Posterior cingulate gyrus (tissue), 11 donors: ENCODE measurements at regions not wholly inside any gene's neighbourhood (a gene's known extent, or its start where the extent isn't known, plus 50 kb on each side); places are given as distances from the start of the nearest gene placed in this dataset.

Source experiments
- DNase-seq, 10 donors: peaks; one replicate each; pipeline versions ENCODE4 v3.0.0 to v3.0.0-alpha.2; 2020 to 2021; ENCODE audit warnings: mixed read lengths in 3 of 10
- intact Hi-C: fragments of 100-400 bp; cut with DNase I; formaldehyde crosslinking; loops from one replicate; pipeline ENCODE4 v1.15.1; 2023

DNA sequence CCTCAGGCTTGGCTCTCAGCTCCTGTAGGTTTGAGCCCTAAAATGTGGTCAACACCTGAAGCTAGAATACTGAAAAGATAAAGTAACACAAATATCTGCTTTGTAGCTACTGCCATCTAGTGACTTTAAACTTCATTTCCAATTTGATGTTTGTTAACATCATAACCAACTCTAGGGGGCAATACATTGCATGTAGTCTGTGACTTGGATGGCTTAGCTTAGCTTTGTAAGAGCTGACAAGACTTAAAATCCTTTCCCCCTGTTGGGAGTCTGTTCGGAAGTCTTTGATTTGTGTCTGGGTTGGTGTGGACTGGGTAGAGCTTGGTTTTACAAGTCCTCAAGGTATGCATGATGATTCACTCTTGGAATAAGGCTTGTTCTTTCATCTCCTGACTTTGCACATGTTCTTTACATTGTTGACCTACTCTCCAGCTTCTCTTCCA, 51.7 kb downstream of the SCN11A start:
- intact Hi-C loops = no loop called here
- no peak for DNase-seq

DNA sequence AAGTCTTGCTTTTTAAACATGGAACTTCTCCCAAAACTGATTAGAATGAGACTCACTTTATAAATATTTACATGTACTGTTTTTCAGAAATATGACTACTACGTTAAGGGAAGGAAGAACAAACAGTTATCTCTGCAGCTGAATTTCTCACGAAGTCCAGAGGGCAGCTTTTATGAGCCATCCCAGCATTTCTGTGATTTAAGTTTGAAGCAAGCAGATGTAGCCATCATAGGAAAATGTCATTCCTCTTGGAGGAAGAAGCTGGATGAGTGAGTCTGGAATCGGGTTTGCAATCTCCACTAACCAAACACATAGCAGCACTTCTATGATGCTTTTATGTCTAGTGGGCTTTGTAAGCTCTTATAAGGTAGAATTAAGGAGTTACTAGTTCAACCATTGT, 53.7 kb downstream of the SCN11A start:
- intact Hi-C loops = no loop called here
- DNase-seq = no peak

DNA sequence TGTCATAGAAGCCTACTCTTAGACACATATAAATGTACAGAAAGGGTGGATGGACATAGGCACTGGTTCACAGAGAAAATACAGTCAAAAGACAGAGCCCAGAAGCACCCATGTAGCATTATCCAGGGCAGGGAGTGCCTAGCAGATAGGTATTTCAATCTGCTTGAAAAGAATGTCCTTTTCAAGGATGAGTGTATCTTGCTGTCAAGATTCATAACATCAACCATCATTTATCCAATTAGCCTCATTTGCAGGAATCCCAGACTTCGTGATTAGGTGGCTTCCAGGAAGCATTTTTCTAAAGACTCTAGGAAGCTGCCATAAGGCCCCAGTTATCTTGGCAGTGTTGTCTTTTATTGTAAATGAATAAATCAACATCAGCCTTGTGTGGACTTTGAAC, 55.6 kb downstream of the SCN11A start:
- no peak for DNase-seq
- intact Hi-C loops = no loop called here

DNA sequence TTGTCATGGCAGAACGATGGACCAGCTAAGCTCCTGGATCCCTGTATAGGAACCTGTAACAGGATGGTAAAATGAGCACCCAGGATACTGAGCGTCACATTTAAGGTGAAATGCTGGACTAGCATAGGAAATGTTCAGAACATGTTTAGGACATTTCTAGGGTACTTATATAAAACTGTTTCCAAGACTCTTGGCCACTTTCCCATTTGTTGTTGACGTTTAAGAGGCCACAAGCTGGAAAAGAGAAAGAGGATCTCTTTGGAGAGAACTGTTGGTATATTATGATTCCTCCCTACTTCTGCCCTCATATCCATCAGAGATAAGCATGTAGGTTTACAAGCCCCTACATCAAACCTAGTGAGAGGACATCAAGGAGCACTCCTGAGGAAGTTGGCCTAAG, 57.5 kb downstream of the SCN11A start:
- intact Hi-C loops = no loop called here
- DNase-seq = no peak

DNA sequence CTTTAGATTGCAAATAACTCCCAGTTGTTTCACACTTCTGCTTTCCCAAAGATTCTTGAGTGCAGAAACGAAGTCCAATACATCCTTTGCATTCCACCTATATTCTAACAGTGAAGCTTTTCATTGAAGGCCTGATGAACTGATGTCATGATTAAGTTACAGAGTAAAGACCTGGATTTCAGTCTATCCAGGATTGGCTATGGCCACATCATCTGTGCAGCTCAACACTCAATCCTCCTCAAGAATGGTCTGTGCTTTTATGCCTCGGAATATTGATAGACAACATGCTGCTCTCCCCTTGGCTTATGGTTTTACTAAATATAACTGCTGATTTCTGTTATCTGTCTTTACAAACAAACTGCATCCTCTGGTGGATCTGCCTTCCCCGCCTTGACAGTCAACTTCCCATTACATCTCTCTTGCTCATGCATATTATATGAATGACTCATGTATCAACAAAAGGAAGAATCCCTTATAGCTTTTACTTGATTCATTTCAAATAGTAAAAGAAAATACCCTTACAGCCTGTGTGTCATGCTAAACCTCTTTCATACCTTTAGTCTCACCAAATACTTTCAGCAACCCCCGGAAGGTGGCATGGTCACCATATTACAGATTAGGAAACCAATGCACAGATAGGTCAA, 59.5 kb downstream of the SCN11A start:
- intact Hi-C loops = no loop called here
- DNase-seq = no peak

DNA sequence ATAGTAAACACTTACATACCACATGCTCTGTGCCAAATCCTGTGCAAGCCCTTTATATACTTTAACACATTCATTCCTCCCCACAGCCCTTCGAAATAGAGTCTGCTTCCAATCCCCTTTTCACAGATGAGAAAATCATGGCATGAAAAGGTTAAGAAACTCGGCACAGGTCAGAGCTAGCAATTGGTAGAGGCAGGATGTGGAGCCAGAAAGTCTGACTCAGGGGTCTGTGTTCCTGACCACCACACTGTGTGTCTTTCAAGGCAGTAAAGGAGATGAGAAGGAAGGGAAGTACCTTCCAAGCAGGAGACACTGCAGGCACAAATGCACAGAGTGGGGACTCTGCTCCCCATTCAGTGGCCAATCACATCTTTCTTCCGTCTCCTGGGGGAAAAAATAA, 61.1 kb downstream of the SCN11A start:
- intact Hi-C loops = no loop called here
- DNase-seq = no peak

DNA sequence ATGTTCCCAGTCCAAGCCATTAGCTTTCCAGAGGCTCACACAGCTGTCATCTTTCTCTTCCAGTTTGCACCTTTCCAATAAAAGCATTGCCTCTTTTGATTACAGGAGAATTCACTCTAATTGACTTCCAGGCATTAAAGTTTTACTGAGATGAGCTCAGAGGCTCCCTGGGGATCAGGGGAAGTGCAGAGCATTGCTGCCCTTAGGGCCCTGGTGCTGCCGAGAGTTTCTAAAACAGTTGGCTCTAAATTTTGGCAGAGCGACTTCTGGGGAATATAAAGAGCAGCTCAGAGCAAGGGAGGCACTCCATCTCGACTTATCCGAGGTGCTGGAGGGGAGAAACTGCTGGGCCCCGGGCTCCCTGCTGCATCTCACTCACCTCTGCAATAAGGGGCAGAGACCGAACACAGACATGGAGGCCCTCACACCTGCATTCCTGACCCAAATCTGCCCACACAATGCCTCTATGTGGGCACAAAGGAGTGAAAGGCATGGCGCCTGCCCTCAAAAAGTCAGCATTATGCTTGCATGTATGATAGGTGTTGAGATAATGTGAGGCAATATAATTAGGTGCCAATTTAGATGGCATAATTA, 61.7 kb downstream of the SCN11A start:
- intact Hi-C loops = no loop called here
- DNase-seq = no peak

DNA sequence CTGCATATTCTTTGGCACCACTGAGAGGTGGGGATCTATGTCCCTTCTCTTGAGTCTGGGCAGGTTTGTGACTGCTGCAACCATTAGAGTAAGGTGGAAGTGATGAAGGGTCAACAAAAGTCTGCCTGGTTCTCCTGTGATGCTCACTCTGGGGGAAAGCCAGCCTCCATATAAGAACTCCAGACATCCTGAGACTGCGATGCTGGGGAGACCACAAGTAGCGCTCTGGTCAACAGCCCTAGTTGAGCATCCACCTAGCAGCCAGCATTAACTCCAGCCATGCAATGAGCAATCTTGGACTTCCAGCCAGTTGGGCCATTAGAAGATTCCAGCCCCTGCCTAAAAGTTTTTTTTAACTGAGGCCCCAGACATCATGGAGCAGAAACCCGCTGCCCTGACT, 62.8 kb downstream of the SCN11A start:
- DNase-seq = no peak
- intact Hi-C loops = no loop called here

DNA sequence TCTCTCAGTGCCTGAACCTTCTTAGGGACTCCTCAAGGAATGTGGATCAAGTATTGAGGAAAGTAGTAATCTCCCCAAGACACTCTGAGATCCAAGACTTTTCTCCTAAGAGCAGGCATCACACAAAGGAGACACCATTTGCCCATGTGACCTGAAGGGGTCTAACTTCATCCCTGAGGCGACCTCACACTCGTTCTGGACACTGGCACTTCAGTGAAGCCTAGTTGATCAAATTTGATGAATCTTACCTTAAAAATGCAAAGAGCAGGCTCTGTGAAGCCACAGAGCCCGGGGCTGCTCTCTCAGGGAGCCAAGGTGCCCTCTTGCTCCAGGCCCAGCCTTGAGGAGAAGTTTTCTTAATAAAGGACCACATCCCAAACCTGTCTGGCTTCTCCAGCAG, 64.3 kb downstream of the SCN11A start:
- intact Hi-C loops = no loop called here

DNA sequence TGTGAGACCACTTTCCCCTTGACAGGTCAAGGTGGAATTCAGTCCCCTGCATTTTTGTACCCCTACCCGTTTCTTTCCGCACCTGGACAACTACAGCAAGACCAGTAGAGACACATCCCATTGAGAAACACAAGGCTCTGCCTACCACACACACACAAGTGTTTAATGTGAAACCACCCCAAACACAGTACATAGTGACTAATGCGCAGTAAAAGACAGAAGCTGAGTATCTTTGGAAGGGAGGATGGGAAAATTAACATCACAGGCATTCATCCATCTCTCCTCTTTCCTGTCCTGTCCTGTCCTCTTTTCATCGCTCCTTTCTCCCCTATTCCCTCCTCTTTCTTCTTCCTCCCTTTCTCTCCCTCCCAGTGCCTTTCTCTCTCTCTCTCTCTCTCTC, 64.8 kb downstream of the SCN11A start:
- no peak for DNase-seq
- intact Hi-C loops = no loop called here

More for the DNA sequence above, 64.3 kb downstream of the SCN11A start:
- DNase-seq = no peak

DNA sequence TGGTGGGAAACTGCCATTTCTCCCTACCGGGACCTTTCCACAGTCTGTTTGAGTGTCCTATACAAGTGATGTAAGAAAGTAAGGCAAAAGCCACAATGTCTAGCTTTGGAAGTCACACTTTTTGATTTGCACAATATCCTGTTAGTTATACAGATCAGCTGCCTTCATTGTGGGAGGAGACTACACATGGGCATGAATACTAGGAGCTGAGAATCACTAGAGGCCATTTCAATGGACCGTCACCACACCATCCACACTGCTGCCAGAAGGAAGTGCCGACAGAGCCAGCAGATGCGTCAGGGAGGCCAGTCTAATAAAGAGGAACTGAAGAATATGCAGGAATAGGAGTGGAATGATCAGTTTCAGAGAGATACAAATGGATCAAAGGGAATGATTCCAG, 65.8 kb downstream of the SCN11A start:
- no peak for DNase-seq
- intact Hi-C loops = no loop called here

DNA sequence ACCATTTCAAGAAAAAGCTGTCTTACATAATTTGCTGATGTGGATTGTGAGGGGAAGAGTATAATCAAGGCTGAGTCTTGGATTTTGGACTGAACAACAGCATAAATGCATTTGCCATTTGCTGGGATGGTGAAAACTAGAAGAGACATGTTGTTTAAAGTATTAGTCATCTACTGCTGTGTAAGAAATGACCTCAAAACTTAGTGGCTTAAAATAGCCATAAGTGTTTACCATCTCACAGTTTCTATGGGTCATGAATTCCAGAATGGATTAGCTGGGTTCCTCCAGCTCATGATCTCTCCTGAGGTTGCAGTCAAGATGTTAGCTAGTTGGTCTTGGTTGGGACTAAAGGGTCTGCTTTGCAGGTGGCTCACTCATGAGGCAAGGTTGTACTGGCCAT, 66.2 kb downstream of the SCN11A start:
- intact Hi-C loops = no loop called here

DNA sequence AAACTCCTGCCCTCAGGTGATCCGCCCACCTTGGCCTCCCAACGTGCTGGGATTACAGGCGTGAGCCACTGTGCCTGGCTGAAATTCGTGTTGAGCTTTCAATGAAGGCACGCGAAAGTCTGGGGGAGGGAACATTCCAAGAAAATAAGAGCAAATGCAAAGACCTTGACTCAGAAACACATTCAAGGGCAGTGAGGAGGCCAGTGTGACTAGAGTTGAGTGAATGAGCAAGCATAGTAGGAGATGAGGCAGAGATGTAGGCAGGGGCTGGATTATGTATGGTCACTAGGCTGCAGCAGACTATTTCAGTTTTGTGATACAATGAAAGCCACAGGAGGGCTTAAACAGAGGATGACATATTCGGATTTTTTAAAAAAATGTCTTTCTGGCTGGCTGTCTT, 67.0 kb downstream of the SCN11A start:
- no peak for DNase-seq
- intact Hi-C loops = no loop called here

More for the DNA sequence above, 66.2 kb downstream of the SCN11A start:
- DNase-seq = no peak

DNA sequence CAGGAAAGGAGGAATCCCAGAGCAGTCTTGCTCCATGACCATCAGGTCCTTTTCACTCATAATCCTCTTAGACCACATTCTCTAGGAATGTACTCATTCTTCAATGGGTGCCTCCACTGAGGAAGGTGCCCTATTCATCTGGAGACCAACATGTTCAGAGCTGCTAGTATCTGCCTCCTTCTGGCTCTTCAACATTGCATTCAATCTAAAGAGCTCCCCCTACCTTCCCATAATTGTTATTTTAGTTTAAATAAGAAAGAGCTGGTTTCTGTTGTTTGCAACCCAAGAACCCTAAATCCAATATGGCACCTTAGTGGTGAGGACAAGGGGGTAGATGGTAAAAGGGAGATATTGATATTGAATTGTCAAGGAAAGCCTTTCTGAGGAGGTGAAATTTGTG, 67.6 kb downstream of the SCN11A start:
- intact Hi-C loops = no loop called here
- no peak for DNase-seq

DNA sequence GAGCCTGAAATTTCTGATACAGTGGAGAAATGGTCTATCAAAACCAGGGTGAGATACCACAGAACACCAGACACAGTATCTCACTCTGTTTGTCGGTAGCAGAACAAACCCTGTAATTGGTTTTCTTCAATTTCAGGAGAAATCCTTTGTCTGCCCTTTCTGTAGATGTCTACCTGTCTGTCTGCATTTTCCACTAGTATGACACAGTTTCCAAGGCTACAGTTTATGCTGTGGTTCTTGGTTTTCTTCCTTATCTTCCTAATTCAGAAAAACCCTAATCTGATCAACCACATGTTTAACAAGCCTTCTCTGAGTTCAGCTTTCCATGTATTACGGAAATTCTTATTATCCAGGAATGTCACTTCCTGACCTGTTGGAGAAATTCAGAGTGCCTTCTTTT, 70.8 kb downstream of the SCN11A start:
- intact Hi-C loops = no loop called here
- no peak for DNase-seq

DNA sequence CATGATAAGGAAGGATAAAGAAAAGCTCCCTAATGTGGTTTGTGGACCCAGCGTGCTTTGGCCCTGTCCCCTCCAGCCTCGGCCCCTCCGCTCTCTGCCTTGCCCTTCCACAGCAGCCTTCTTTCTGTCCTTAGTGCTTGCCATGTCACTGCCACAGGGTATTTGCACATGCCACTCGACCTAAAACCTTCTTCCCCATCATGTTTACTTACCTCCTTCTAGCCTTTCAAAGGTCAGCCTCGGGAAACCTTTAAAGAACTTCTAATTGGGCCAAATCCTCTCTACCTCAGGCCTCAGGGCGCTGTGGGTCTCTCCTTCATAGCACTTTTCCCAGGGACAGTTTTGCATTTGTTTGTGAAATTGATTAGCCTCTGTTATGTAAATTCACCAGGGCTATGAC, 73.0 kb downstream of the SCN11A start:
- intact Hi-C loops = no loop called here
- DNase-seq = no peak

DNA sequence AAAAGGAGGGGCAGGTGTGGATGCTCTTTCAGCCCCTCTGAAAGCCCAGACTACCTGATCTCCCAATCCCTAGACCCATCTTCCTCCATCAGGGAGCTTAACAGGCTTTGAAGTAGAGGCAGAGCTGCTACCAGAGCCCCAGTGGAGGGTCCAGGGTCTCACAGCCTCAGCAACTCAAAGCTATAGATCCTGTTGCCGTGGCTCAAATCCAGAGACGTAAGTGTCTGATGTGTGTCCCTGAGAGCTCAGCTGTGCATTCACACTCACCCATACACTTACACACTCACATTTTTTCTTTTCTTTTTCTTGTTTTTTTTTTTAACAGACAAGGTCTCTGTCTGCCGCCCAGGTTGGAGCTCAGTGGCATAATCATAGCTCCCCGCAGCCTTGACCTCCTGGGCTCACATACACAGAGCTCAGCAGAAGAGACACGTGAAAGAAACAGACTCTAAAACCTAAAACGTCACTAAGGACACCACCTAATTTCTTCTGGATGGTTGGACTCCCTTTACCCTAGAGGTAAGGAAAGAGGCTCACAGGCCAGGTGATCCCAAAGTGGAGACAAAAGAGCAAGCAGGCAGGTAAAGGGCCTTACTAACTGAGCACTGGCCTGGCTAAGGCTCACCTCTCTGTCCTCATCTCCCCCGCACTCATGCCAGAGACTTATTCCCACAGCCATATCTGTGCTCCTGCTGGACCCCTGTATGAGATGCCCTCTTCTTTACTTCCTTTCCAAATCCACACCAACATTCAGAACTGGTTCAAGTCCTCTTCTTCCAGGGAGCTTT, 80.7 kb downstream of the SCN11A start:
- intact Hi-C loops = no loop called here
- DNase-seq = no peak

DNA sequence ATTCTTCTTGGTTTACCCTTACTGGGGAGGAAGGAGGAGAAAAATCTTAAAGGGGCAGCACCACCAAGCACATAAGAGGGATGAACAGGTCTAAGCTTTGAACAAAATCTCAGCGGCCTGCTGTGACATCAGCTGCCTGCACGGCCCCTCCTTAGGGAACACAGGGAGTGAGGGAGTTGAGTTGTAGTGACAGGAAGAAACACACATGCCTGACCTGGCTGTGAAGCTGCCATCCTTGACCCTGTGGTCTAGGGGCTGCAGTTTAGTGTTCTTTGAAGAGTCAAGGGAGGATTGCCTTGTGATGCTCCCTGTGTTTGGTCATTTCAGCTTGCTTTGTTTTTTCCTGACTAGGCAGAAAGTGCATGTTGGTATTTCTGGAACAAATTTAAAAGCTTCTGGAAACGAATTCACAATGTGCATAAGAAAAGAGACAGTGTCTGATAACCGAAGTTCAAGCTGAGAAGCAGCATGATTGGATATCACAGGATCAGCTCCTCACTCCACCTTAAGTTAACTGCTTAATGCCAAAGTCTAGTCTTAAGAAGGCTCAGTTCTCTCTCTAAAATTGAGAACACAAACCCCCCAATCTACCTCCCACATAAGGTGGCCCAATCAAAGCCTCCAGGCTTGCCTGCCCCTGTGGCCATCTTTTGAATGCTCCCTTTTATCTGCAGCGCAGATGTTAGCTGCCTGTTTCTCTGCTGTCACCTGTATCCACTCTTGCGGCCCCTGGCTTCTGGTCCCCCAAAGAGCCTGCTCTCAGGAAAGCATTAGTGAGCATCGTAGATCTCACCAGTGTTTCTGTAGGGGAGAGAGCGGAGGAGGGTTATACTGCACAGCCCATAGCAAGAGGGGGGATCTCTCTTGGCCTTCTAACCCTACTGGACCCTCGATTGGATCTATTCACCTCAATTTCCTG, 82.2 kb downstream of the SCN11A start:
- intact Hi-C loops = no loop called here
- no peak for DNase-seq

DNA sequence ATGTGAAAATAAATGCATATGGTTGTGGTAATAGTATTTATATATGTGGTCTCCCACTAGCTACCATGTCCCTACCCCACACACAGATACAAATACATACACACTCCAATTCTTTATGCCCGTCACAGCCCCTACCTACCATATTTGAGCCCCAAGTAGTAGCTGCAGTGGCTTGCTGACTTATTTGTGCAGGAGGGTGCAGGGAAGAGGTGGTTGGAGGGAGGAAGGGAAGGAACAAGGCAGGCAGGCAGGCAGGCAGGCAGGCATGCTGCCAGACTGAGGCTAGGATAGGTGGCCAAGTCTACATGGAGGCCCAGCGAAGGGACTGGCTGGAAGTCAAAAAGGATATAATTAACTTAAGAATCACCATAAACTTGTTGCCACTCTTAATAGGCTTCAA, 82.9 kb downstream of the SCN11A start:
- DNase-seq = no peak

DNA sequence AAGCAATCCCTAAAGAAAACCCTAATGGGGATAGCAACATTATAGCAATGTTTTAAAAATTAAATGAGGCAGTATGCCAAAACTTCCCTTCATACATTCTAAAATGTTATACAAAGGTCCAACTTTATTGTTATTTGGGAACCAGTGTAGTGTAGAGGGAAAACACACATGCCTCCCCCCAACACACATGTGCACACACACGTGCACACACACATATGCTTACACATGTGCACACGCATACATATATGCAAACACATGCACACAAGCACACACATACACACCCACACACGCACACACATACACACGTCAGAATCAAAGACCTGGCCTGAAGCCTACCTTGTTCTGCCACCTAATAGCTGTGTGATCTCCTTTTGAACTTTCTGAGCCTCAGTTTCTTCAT, 83.3 kb downstream of the SCN11A start:
- no peak for DNase-seq
- intact Hi-C loops = no loop called here

More for the DNA sequence above, 82.9 kb downstream of the SCN11A start:
- intact Hi-C loops = no loop called here

DNA sequence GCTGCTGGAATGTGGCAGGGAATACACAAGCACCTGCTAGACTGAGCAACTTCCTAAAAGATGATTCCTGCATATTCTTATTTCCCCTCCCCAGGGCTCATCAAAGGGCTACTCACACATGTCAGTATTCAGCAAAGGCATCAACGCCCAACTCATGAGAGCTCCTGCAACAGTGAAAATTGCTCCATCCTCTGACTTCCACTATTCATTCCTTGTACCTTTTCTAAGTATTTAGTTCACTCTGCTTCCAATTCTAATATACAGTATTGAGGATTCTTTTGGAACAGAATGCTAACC, 84.1 kb downstream of the SCN11A start:
- no peak for DNase-seq
- intact Hi-C loops = no loop called here
